ENCODE measurements at regions not wholly inside any gene's neighbourhood (a gene's known extent, or its start where the extent isn't known, plus 50 kb on each side); places are given as distances from the start of the nearest gene placed in this dataset.

- no peak for DNase-seq
These were observed 72.3 kb downstream of the LINC00237 start for GRCh38 chr20:21033817-21034216.

- DNase-seq: no peak
These were observed 74.5 kb downstream of the LINC00237 start for GRCh38 chr20:21031666-21032065.

GRCh38 chr20:21029341-21029740 is 76.8 kb downstream of the LINC00237 start:
- no peak for DNase-seq

GRCh38 chr20:21028921-21029320 is 77.2 kb downstream of the LINC00237 start:
- DNase-seq: no peak

- DNase-seq: no peak
These were observed 77.7 kb downstream of the LINC00237 start for GRCh38 chr20:21028436-21028835.

- no peak for DNase-seq
These were observed 78.6 kb downstream of the LINC00237 start for GRCh38 chr20:21027569-21027968.

- no peak for DNase-seq
These were observed 79.2 kb downstream of the LINC00237 start for GRCh38 chr20:21026951-21027350.

- no peak for DNase-seq
These were observed 81.7 kb downstream of the LINC00237 start for GRCh38 chr20:21024420-21024819.

- DNase-seq: no peak
These were observed 83.2 kb downstream of the LINC00237 start for GRCh38 chr20:21022925-21023324.

- DNase-seq: no peak
These were observed 84.7 kb downstream of the LINC00237 start for GRCh38 chr20:21021472-21021790.

- no peak for DNase-seq
These were observed 85.3 kb downstream of the LINC00237 start for GRCh38 chr20:21020659-21021471.

GRCh38 chr20:21019814-21020658 is 86.1 kb downstream of the LINC00237 start:
- no peak for DNase-seq

GRCh38 chr20:21019468-21019813 is 86.7 kb downstream of the LINC00237 start:
- DNase-seq: no peak

GRCh38 chr20:21018576-21018975 is 87.6 kb downstream of the LINC00237 start:
- DNase-seq: no peak

- no peak for DNase-seq
These were observed 88.6 kb downstream of the LINC00237 start for GRCh38 chr20:21017528-21018085.

GRCh38 chr20:21016751-21017150 is 89.4 kb downstream of the LINC00237 start:
- no peak for DNase-seq

GRCh38 chr20:21014528-21014927 is 91.6 kb downstream of the LINC00237 start:
- no peak for DNase-seq

GRCh38 chr20:21008951-21009350 is 97.2 kb downstream of the LINC00237 start:
- no peak for DNase-seq

- no peak for DNase-seq
These were observed 99.5 kb downstream of the LINC00237 start for GRCh38 chr20:21006611-21007010.

- DNase-seq: no peak
These were observed 101.6 kb downstream of the LINC00237 start for GRCh38 chr20:21004386-21005076.

- no peak for DNase-seq
These were observed 102.3 kb downstream of the LINC00237 start for GRCh38 chr20:21003902-21004301.

GRCh38 chr20:21002486-21002885 is 103.7 kb downstream of the LINC00237 start:
- DNase-seq: no peak

- DNase-seq: no peak
These were observed 112.8 kb downstream of the LINC00237 start for GRCh38 chr20:20993372-20993771.
